ENCODE measurements at regions not wholly inside any gene's neighbourhood (a gene's known extent, or its start where the extent isn't known, plus 50 kb on each side); places are given as distances from the start of the nearest gene placed in this dataset.
"Not testable (repeated sequence)": the region's sequence is repeated elsewhere in the genome, so short reads cannot be mapped to it uniquely, and the experiment has no call there.

GRCh38 chr11:96585944-96586880, 196.4 kb downstream of the JRKL start:
- TF ChIP-seq CTCF (IDR thresholded peaks at IDR 0.05 in 8 of 11, conservative IDR thresholded peaks at IDR 0.05 in 3 of 11); POLR2A (IDR thresholded peaks at IDR 0.05): not testable (repeated sequence)
